OCI-LY3 (cell line): ENCODE measurements at regions not wholly inside any gene's neighbourhood (a gene's known extent, or its start where the extent isn't known, plus 50 kb on each side); places are given as distances from the start of the nearest gene placed in this dataset.

ENCODE experiments used
- H2AFZ ChIP-seq: fragments of 200-600, 300-600 bp; shearing (Covaris generic); 2 replicates; pipeline ENCODE4 v1.6.0; 2014; ENCODE audit warnings: antibody characterized with exemption, low read depth, low read length
- H3K27ac ChIP-seq: fragments of 200-600, 300-600 bp; sonication (generic); 2 replicates; pipeline ENCODE4 v1.5.1; 2014; ENCODE audit warnings: mild to moderate bottlenecking, low read length, moderate library complexity, mixed read lengths
- H3K27me3 ChIP-seq: fragments of 200-600, 300-600 bp; sonication (generic); 2 replicates; pipeline ENCODE4 v1.6.1; 2014; ENCODE audit warnings: low read depth, low read length, mixed read lengths
- H3K36me3 ChIP-seq: fragments of 200-600, 300-600 bp; sonication (generic); replicated peaks from 2 replicates; pipeline ENCODE3; 2014; ENCODE audit warnings: low read depth, low read length, mixed read lengths
- H3K4me1 ChIP-seq: fragments of 300-600, 200-600 bp; sonication (generic); 2 replicates; pipeline ENCODE4 v1.6.1; 2014; ENCODE audit warnings: low read length, mixed read lengths
- H3K4me2 ChIP-seq: fragments of 200-600, 300-600 bp; sonication (generic); 2 replicates; pipeline ENCODE4 v1.6.1; 2014; ENCODE audit warnings: low read length, mixed read lengths
- H3K4me3 ChIP-seq: fragments of 300-600, 200-600 bp; sonication (generic); 2 replicates; pipeline ENCODE4 v1.5.1; 2014; ENCODE audit warnings: antibody characterized with exemption, mild to moderate bottlenecking, low read length, moderate library complexity
- H3K79me2 ChIP-seq: fragments of 300-600, 200-600 bp; shearing (Covaris generic); 2 replicates; pipeline ENCODE4 v1.6.1; 2014; ENCODE audit warnings: mild to moderate bottlenecking, low read length, mixed read lengths
- H3K9ac ChIP-seq: fragments of 300-600, 200-600 bp; shearing (Covaris generic); 2 replicates; pipeline ENCODE4 v1.6.0; 2014; ENCODE audit warnings: mild to moderate bottlenecking, low read length, moderate library complexity
- H3K9me3 ChIP-seq: fragments of 200-600, 300-600 bp; shearing (Covaris generic); 2 replicates; pipeline ENCODE4 v1.6.1; 2014; ENCODE audit warnings: low read length, mixed read lengths; ENCODE audit not compliant: insufficient read depth
- H4K20me1 ChIP-seq: fragments of 200-600, 300-600 bp; sonication (generic); 2 replicates; pipeline ENCODE4 v1.6.1; 2016; ENCODE audit warnings: low read length, mixed read lengths; ENCODE audit not compliant: insufficient read depth
- CTCF ChIP-seq: fragments of 200-600, 300-600 bp; sonication (generic); IDR thresholded peaks from 2 replicates; pipeline ENCODE4 v1.5.1; 2014; ENCODE audit warnings: antibody characterized with exemption, low read length, low read depth
- EZH2phosphoT487 ChIP-seq: fragments of 200-600 bp; shearing (Covaris generic); IDR thresholded peaks from 2 replicates; pipeline ENCODE4 v1.6.1; 2018; ENCODE audit warnings: antibody characterized with exemption, mixed run types, low read depth

GRCh38 chr10:47057471-47057870 is 146.2 kb downstream of the PTPN20 start:
- Histone ChIP-seq H3K27me3 (0 out of 2 replicates have a peak, but pooled peaks cover 6% of the 10 kb centered on the region), H2AFZ (no peak overlapping the region), H3K4me2 (no peak overlapping the region), H3K9me3 (no peaks in the 10 kb centered on the region), H3K36me3 (no peaks in the 10 kb centered on the region), H3K4me3 (no peak overlapping the region), H3K79me2 (no peaks in the 10 kb centered on the region), H3K27ac (no peak overlapping the region), H4K20me1 (no peaks in the 10 kb centered on the region), H3K4me1 (no peaks in the 10 kb centered on the region), H3K9ac (no peak overlapping the region)
- TF ChIP-seq EZH2phosphoT487: no peak
- TF ChIP-seq CTCF: no peak

- no peaks in the 10 kb centered on the region for H4K20me1 ChIP-seq
- H3K9me3 ChIP-seq: no peaks in the 10 kb centered on the region
- H3K36me3 ChIP-seq: no peaks in the 10 kb centered on the region
- H3K4me2 ChIP-seq: no peak overlapping the region
- no peak overlapping the region for H2AFZ ChIP-seq
- no peak overlapping the region for H3K4me3 ChIP-seq
- no peak overlapping the region for H3K9ac ChIP-seq
- H3K27me3 ChIP-seq: 0 out of 2 replicates have a peak, but pooled peaks cover 6% of the 10 kb centered on the region
- H3K4me1 ChIP-seq: no peaks in the 10 kb centered on the region
- no peak overlapping the region for H3K27ac ChIP-seq
- no peak for TF ChIP-seq EZH2phosphoT487
- no peak for TF ChIP-seq CTCF
- no peaks in the 10 kb centered on the region for H3K79me2 ChIP-seq
These were observed 146.9 kb downstream of the PTPN20 start for GRCh38 chr10:47058032-47058702.

- H3K4me2 ChIP-seq: no peak overlapping the region
- H4K20me1 ChIP-seq: no peaks in the 10 kb centered on the region
- peaks cover 10% of the 10 kb centered on the region; the same call in 1 of the 2 replicates for H3K27me3 ChIP-seq
- H3K4me1 ChIP-seq: no peaks in the 10 kb centered on the region
- H2AFZ ChIP-seq: no peak overlapping the region
- no peak overlapping the region for H3K9ac ChIP-seq
- H3K4me3 ChIP-seq: no peak overlapping the region
- H3K36me3 ChIP-seq: no peaks in the 10 kb centered on the region
- TF ChIP-seq EZH2phosphoT487 (no peak), CTCF (no peak)
- H3K9me3 ChIP-seq: no peaks in the 10 kb centered on the region
- no peak overlapping the region for H3K27ac ChIP-seq
- no peaks in the 10 kb centered on the region for H3K79me2 ChIP-seq
These were observed 147.7 kb downstream of the PTPN20 start for GRCh38 chr10:47058961-47059391.

- Histone ChIP-seq H3K9me3 (no peaks in the 10 kb centered on the region), H4K20me1 (no peaks in the 10 kb centered on the region), H2AFZ (no peak overlapping the region), H3K27ac (no peak overlapping the region), H3K27me3 (peaks cover 11% of the 10 kb centered on the region; the same call in 1 of the 2 replicates), H3K4me1 (no peaks in the 10 kb centered on the region), H3K4me2 (no peak overlapping the region), H3K4me3 (no peak overlapping the region), H3K79me2 (no peaks in the 10 kb centered on the region), H3K9ac (no peak overlapping the region), H3K36me3 (no peaks in the 10 kb centered on the region)
- TF ChIP-seq CTCF (no peak), EZH2phosphoT487 (no peak)
These were observed 148.5 kb downstream of the PTPN20 start for GRCh38 chr10:47059606-47060311.
